ENCODE measurements at regions not wholly inside any gene's neighbourhood (a gene's known extent, or its start where the extent isn't known, plus 50 kb on each side); places are given as distances from the start of the nearest gene placed in this dataset.
"Not testable (repeated sequence)": the region's sequence is repeated elsewhere in the genome, so short reads cannot be mapped to it uniquely, and the experiment has no call there.

DNA sequence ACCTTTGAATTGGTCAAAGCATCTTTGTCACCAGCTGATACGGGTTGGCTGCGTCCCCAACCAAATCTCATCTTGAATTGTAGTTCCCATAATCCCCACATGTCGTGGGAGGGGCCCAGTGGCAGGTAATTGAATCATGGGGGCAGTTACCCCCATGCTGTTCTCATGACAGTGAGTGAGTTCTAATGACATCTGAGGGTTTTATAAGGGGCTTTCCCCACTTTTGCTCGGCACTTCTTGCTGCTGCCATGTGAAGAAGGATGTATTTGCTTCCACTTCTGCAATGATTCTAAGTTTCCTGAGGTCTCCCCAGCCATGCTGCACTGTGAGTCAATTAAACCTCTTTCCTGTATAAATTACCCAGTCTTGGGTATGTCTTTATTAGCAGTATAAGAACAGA is 126.1 kb upstream of the RASEF start:
- TF ChIP-seq, protein P1, sequence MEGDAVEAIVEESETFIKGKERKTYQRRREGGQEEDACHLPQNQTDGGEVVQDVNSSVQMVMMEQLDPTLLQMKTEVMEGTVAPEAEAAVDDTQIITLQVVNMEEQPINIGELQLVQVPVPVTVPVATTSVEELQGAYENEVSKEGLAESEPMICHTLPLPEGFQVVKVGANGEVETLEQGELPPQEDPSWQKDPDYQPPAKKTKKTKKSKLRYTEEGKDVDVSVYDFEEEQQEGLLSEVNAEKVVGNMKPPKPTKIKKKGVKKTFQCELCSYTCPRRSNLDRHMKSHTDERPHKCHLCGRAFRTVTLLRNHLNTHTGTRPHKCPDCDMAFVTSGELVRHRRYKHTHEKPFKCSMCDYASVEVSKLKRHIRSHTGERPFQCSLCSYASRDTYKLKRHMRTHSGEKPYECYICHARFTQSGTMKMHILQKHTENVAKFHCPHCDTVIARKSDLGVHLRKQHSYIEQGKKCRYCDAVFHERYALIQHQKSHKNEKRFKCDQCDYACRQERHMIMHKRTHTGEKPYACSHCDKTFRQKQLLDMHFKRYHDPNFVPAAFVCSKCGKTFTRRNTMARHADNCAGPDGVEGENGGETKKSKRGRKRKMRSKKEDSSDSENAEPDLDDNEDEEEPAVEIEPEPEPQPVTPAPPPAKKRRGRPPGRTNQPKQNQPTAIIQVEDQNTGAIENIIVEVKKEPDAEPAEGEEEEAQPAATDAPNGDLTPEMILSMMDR (conservative IDR thresholded peaks at IDR 0.05): not testable (repeated sequence)
- TF ChIP-seq EZH2 (IDR thresholded peaks at IDR 0.05; ENCODE audit: low read depth): not testable (repeated sequence)

Data from PC-9 (cell line).